Fibroblast of skin of right biceps (primary cell): ENCODE measurements at regions not wholly inside any gene's neighbourhood (a gene's known extent, or its start where the extent isn't known, plus 50 kb on each side); places are given as distances from the start of the nearest gene placed in this dataset.
"Not testable (repeated sequence)": the region's sequence is repeated elsewhere in the genome, so short reads cannot be mapped to it uniquely, and the experiment has no call there.

ENCODE experiments used
- DNase-seq: peaks from one replicate; pipeline ENCODE4 v3.0.0-alpha.2; 2013

- DNase-seq, result not testable (repeated sequence)
These were observed 2730.6 kb downstream of the RPIA start for GRCh38 chr2:91422102-91422501.

- DNase-seq, result not testable (repeated sequence)
These were observed 2735.7 kb downstream of the RPIA start for GRCh38 chr2:91427148-91427547.

- not testable (repeated sequence) for DNase-seq
These were observed 2750.4 kb downstream of the RPIA start for GRCh38 chr2:91441932-91442245.

GRCh38 chr2:91442246-91442905, 2750.9 kb downstream of the RPIA start:
- peak; percentile 5 for DNase-seq

- DNase-seq, result not testable (repeated sequence)
These were observed 2751.6 kb downstream of the RPIA start for GRCh38 chr2:91442906-91443729.

GRCh38 chr2:91443730-91444115, 2752.2 kb downstream of the RPIA start:
- not testable (repeated sequence) for DNase-seq

- DNase-seq, result not testable (repeated sequence)
These were observed 2754.2 kb downstream of the RPIA start for GRCh38 chr2:91445705-91446104.

GRCh38 chr2:91446489-91446888, 2755.0 kb downstream of the RPIA start:
- DNase-seq, result not testable (repeated sequence)

GRCh38 chr2:91446915-91447314, 2755.4 kb downstream of the RPIA start:
- not testable (repeated sequence) for DNase-seq

- DNase-seq, result not testable (repeated sequence)
These were observed 2756.0 kb downstream of the RPIA start for GRCh38 chr2:91447508-91447907.

GRCh38 chr2:91462292-91462691, 2770.8 kb downstream of the RPIA start:
- not testable (repeated sequence) for DNase-seq

GRCh38 chr2:91463007-91463406, 2771.5 kb downstream of the RPIA start:
- DNase-seq, result not testable (repeated sequence)

- DNase-seq, result not testable (repeated sequence)
These were observed 2775.4 kb downstream of the RPIA start for GRCh38 chr2:91466780-91467363.

GRCh38 chr2:91476244-91476935, 2784.9 kb downstream of the RPIA start:
- not testable (repeated sequence) for DNase-seq

- DNase-seq, result not testable (repeated sequence)
These were observed 2785.4 kb downstream of the RPIA start for GRCh38 chr2:91476936-91477246.

- not testable (repeated sequence) for DNase-seq
These were observed 2785.8 kb downstream of the RPIA start for GRCh38 chr2:91477291-91477690.

GRCh38 chr2:91477731-91478672, 2786.5 kb downstream of the RPIA start:
- DNase-seq, result peak; percentile 18

- not testable (repeated sequence) for DNase-seq
These were observed 2787.6 kb downstream of the RPIA start for GRCh38 chr2:91478851-91479718.

- DNase-seq, result not testable (repeated sequence)
These were observed 2793.8 kb downstream of the RPIA start for GRCh38 chr2:91485226-91485625.

GRCh38 chr2:91497129-91498064, 2805.9 kb downstream of the RPIA start:
- DNase-seq, result not testable (repeated sequence)
